Activated CD8-positive, alpha-beta T cell treated with anti-CD3 and anti-CD28 coated beads, Interleukin-2, amount 10 ng/mL, durations not matched to agents 7 days and 5 days (primary cell): ENCODE measurements at regions not wholly inside any gene's neighbourhood (a gene's known extent, or its start where the extent isn't known, plus 50 kb on each side); places are given as distances from the start of the nearest gene placed in this dataset.

ENCODE experiments used
- ATAC-seq: fragments of 150-1000 bp; cut with Tn5 transposase; one replicate; pipeline ENCODE4 v1.10.0; 2021; ENCODE audit warnings: moderate library complexity
- CTCF ChIA-PET: fragments of 350-600 bp; sonication (Branson Sonifier 250); formaldehyde crosslinking; loops from one replicate; lab custom pipeline; 2021; ENCODE audit warnings: antibody characterized with exemption; lab: Charles Lee
- POLR2A ChIA-PET: fragments of 350-600 bp; sonication (Branson Sonifier 250); formaldehyde crosslinking; loops from one replicate; lab custom pipeline; 2021; ENCODE audit warnings: antibody characterized with exemption; lab: Charles Lee
- DNase-seq: peaks from one replicate; pipeline ENCODE4 v3.0.0-alpha.2; 2020
- H3K27ac Mint-ChIP-seq: one replicate; pipeline ENCODE4 v1.8.0; 2021; ENCODE audit warnings: mild to moderate bottlenecking, mixed read lengths
- H3K27me3 Mint-ChIP-seq: one replicate; pipeline ENCODE4 v1.8.0; 2021; ENCODE audit warnings: low read depth, mixed read lengths
- H3K36me3 Mint-ChIP-seq: one replicate; pipeline ENCODE4 v1.8.0; 2021; ENCODE audit warnings: low read depth, mixed read lengths
- H3K4me1 Mint-ChIP-seq: one replicate; pipeline ENCODE4 v1.8.0; 2021; ENCODE audit warnings: low read depth, mixed read lengths
- H3K4me3 Mint-ChIP-seq: one replicate; pipeline ENCODE4 v1.8.0; 2021; ENCODE audit warnings: mild to moderate bottlenecking, mixed read lengths
- H3K9me3 Mint-ChIP-seq: one replicate; pipeline ENCODE4 v1.8.0; 2022; ENCODE audit warnings: mixed read lengths; ENCODE audit not compliant: insufficient read depth

DNA sequence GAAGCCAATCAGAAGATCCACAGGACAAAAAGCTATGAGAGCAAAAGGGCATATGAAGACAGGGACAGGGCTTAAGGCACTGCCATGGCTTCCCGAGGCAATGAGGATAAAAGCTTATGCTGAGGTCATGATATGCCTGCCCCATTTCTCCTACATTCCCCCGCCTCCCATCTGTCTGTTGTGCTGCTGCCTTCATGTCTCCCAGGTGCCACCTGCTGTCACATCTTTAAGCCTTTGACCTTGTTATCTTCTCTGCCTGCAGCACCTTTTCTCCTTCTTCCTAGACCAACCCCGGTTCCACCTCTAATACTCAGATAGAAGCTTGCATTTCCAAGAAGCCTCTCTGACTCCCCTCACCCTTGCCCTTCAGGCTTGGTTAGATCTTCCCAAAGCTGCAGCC is 213.8 kb downstream of the ARRDC4 start:
- no peaks in the 10 kb centered on the region for H3K36me3 Mint-ChIP-seq
- no peaks in the 10 kb centered on the region for H3K9me3 Mint-ChIP-seq
- no peak overlapping the region for H3K27ac Mint-ChIP-seq
- no peak overlapping the region for H3K4me3 Mint-ChIP-seq
- H3K27me3 Mint-ChIP-seq: peaks cover 15% of the 10 kb centered on the region
- DNase-seq (no peak), ATAC-seq (no peak)
- ChIA-PET CTCF (no interaction called here), POLR2A (no interaction called here)
- no peaks in the 10 kb centered on the region for H3K4me1 Mint-ChIP-seq

DNA sequence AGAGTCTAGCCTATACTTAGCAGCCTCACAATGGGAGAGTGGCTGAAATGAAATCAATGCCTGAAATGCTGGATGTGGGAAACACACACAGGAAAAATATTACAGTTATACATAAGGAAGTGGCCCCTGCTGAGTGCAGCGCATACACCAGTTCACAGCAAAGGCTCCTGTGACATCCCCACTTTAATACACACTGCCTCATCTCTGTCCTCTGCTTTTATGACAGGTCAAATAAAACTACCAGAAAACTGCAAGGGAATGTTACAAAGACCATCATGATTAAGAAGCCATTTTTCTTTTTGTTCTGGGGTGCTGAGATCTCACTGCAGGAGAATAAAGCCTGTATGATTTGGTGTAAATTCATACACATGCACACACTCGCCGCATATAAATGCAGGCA is 214.3 kb downstream of the ARRDC4 start:
- ATAC-seq: no peak
- ChIA-PET CTCF (no interaction called here), POLR2A (no interaction called here)
- peaks cover 15% of the 10 kb centered on the region for H3K27me3 Mint-ChIP-seq
- no peak overlapping the region for H3K27ac Mint-ChIP-seq
- no peak overlapping the region for H3K4me3 Mint-ChIP-seq
- DNase-seq: no peak
- no peaks in the 10 kb centered on the region for H3K36me3 Mint-ChIP-seq
- H3K4me1 Mint-ChIP-seq: no peaks in the 10 kb centered on the region
- H3K9me3 Mint-ChIP-seq: no peaks in the 10 kb centered on the region

DNA sequence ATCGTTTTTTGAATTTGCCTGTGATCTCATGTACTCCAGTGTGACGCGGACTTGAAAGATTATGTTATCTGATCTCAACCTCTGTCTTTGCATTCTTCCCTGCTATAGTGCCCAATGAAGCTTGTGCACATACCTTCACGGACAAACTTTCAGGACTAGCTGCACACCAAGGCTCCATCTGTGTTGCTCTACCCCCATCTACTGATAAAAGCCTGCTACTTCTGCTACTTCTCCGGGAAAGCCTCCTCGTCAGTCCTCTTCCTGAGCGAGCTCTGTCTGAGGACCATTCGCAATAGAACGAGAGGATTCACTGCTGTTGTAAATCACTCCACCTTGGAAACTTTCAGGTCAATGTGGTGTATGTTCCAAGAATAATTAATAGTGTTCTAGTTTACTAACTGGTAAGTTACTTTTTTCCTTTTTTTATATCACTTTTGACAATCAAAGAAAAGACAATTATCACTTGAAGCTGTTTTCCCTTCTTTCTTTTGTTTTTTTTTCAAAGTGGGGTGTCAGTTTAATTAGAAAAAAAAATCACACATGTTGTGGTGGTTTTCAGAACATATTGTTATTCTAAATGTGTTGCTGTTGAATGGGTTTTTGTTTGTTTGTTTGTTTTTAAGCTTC is 217.6 kb downstream of the ARRDC4 start:
- ChIA-PET CTCF (interaction anchor here (0.6 to 2.8 kb wide), 24 partner anchors 9 to 427 kb away, joined by 3 to 21 read pairs (median 4); no protein-coding TSS in a partner anchor), POLR2A (no interaction called here)
- H3K27me3 Mint-ChIP-seq: peaks cover 15% of the 10 kb centered on the region
- H3K27ac Mint-ChIP-seq: no peak overlapping the region
- no peak overlapping the region for H3K4me3 Mint-ChIP-seq
- no peaks in the 10 kb centered on the region for H3K36me3 Mint-ChIP-seq
- H3K4me1 Mint-ChIP-seq: no peaks in the 10 kb centered on the region
- H3K9me3 Mint-ChIP-seq: no peaks in the 10 kb centered on the region
- DNase-seq: peak; percentile 47
- ATAC-seq: peak; percentile 69

DNA sequence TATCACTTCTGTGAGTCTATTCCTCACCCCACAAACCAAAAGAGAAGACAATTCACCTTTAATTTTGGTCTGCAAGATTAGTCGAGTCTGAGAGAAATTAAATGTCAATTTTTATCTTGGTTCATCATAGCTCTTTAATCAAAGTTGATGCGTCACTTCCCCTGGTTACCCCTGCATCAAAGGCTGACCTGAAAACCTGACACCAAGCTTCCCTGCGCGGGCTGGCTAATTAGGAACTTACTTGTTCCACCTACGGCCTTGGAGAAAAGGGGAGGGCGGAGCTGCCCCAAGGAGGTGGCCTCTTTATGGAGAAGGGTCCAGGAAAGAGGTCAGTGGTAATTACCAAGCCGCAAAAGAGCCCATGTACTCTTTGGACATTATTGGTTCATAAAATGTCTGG is 218.4 kb downstream of the ARRDC4 start:
- ChIA-PET CTCF (interaction anchor here (1.0 to 2.8 kb wide), 14 partner anchors 9 to 289 kb away, joined by 3 to 21 read pairs (median 6); no protein-coding TSS in a partner anchor), POLR2A (no interaction called here)
- no peak overlapping the region for H3K4me3 Mint-ChIP-seq
- no peak for ATAC-seq
- H3K27me3 Mint-ChIP-seq: peaks cover 15% of the 10 kb centered on the region
- no peak for DNase-seq
- no peak overlapping the region for H3K27ac Mint-ChIP-seq
- H3K9me3 Mint-ChIP-seq: no peaks in the 10 kb centered on the region
- H3K36me3 Mint-ChIP-seq: no peaks in the 10 kb centered on the region
- H3K4me1 Mint-ChIP-seq: no peaks in the 10 kb centered on the region

DNA sequence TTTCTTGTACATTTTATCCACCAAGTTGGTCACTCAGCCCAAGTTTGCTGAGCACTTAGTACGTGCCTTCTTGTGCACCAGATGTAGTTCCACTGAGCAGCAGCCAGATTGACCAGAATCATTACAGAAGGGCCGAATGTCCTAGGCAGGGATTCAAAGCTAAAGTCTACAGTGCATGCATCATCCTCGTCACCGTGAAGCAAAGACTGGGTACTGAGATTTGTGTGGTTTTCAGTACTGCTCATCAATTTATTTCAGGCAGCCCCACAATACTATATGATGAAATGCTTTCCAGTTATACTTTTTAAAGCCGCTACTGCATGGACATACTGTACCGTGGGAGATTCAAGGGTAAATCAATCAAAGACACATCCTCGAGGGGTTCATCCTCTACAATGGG is 227.0 kb downstream of the ARRDC4 start:
- H3K9me3 Mint-ChIP-seq: no peaks in the 10 kb centered on the region
- ATAC-seq (no peak), DNase-seq (no peak)
- no peak overlapping the region for H3K4me3 Mint-ChIP-seq
- no peaks in the 10 kb centered on the region for H3K27me3 Mint-ChIP-seq
- H3K27ac Mint-ChIP-seq: no peak overlapping the region
- no peaks in the 10 kb centered on the region for H3K4me1 Mint-ChIP-seq
- H3K36me3 Mint-ChIP-seq: no peaks in the 10 kb centered on the region
- ChIA-PET POLR2A (no interaction called here), CTCF (no interaction called here)

DNA sequence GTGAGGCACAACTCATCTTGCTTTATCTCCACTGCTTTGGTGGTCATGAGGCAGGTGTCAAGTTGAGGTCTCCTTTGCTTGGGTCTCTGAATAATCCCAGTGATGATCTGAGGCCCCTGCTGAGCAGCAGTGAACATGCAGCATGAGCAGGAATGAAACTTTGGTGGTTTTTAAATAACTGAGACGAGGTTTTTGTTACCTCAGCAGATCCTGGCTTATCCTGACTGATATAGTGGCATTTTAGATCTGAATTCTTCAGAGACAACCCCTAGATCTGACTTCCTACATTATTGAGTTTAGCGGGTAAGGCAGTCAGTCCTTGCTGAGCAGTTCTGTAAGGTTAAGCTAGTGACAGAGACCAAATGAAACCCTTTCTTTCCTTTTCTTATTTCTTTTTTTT is 230.4 kb downstream of the ARRDC4 start:
- peaks cover 2% of the 10 kb centered on the region for H3K27me3 Mint-ChIP-seq
- ChIA-PET POLR2A (no interaction called here), CTCF (no interaction called here)
- no peaks in the 10 kb centered on the region for H3K36me3 Mint-ChIP-seq
- H3K27ac Mint-ChIP-seq: no peak overlapping the region
- no peaks in the 10 kb centered on the region for H3K4me1 Mint-ChIP-seq
- no peaks in the 10 kb centered on the region for H3K9me3 Mint-ChIP-seq
- H3K4me3 Mint-ChIP-seq: no peak overlapping the region
- ATAC-seq (no peak), DNase-seq (no peak)

DNA sequence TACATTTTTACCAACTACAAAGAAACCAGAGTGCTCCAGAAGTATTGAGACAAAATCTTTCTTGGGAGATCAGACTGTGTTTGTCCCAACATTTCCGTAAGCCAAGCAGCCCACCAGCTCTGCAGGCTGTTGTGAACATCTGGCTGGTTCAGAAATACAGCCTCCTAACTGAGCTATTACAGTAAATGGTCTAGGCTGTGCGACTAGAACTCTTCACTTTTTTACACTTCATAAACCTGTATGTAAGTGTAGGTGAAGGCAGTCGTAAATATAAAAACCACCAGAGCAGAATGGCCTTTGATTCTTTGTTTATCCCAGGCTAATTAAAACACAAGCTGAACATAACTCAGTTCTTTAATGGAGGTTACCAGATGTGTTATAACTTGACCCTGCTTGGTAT is 235.3 kb downstream of the ARRDC4 start:
- Mint-ChIP-seq H3K36me3 (no peaks in the 10 kb centered on the region), H3K9me3 (no peaks in the 10 kb centered on the region), H3K27ac (no peak overlapping the region), H3K4me1 (no peaks in the 10 kb centered on the region), H3K27me3 (peaks cover 2% of the 10 kb centered on the region), H3K4me3 (no peak overlapping the region)
- POLR2A ChIA-PET: no interaction called here
- CTCF ChIA-PET: no interaction called here
- no peak for DNase-seq
- no peak for ATAC-seq

DNA sequence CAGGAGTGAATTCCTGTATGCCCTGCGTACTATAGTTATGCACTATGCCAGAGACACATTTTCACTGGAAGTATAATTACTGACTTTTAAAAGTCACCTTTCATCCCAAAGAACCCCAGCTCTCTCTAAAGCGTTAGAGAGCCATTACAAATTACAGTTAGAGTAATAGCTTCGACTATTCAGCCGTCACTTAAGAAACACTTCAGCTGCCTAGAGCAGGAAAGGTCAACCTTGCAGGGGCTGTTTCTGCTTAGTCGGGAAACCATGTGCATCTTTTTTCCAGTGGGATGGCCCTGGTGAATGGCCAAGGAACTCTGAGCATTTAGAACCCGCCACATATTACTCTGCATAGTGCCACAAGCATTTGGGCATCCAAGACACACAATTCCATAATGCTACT is 235.9 kb downstream of the ARRDC4 start:
- ChIA-PET POLR2A (no interaction called here), CTCF (no interaction called here)
- no peaks in the 10 kb centered on the region for H3K4me1 Mint-ChIP-seq
- DNase-seq (no peak), ATAC-seq (no peak)
- H3K27me3 Mint-ChIP-seq: peaks cover 2% of the 10 kb centered on the region
- no peaks in the 10 kb centered on the region for H3K9me3 Mint-ChIP-seq
- H3K27ac Mint-ChIP-seq: no peak overlapping the region
- no peak overlapping the region for H3K4me3 Mint-ChIP-seq
- H3K36me3 Mint-ChIP-seq: no peaks in the 10 kb centered on the region

DNA sequence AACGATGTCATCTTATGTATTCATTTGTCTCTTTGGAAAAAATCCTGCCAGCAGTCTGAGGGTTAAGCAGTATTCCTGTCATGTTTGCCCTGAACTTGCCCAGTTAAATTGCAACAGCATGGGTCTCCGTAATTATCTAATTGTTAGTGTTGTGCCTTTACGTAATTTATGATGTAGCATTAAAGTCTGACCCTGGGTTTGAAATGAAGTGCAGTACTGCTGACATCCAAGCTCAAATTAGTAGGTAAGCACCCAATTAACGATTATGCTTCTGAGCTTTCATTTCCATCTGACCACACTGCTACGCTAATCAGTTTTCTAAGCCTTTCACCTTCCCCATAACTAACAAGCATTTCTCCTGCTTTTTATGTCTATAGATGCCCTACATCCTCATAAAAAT is 241.8 kb downstream of the ARRDC4 start:
- H3K4me1 Mint-ChIP-seq: no peaks in the 10 kb centered on the region
- no peak for ATAC-seq
- no peak overlapping the region for H3K4me3 Mint-ChIP-seq
- CTCF ChIA-PET: no interaction called here
- no peak overlapping the region for H3K27ac Mint-ChIP-seq
- DNase-seq: no peak
- H3K27me3 Mint-ChIP-seq: no peaks in the 10 kb centered on the region
- no peaks in the 10 kb centered on the region for H3K36me3 Mint-ChIP-seq
- POLR2A ChIA-PET: no interaction called here
- no peaks in the 10 kb centered on the region for H3K9me3 Mint-ChIP-seq

DNA sequence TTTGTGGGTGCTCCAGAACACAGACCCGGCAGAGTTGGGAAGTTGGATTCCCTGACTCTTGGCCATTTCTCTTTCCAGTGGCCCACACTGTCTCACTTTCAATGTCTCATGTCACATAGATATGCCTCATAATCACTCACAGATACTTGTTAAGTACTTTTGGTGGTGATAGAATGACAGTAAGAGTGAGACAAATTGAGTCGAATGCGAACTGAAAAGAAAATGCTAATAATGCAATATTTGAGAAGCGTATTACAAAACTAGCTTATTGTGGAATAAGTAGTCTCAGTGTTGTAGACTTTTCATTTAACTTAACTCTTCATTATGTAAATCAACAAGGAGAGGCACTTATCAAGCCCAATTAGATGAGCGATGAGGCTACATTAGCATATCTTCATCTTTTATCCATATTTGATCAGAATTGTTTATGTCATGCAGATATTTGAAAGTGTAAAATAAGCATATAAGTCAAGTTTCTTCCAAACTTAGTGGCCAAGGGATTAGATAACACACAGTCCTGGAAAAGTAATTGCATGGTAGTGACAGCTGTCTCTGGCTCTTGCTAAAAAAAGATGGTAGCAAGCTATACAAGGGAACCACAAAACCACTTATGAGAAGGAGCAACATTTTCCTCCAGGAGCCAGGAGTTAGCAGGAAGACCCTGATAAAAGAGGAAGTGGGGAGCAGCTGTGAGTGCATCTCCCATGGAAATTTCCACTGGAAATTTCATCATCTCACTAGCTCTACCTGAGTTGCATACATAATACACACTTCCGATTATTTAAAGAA is 243.6 kb downstream of the ARRDC4 start:
- no peaks in the 10 kb centered on the region for H3K9me3 Mint-ChIP-seq
- no peaks in the 10 kb centered on the region for H3K27me3 Mint-ChIP-seq
- no peak overlapping the region for H3K4me3 Mint-ChIP-seq
- ATAC-seq (no peak), DNase-seq (no peak)
- H3K36me3 Mint-ChIP-seq: no peaks in the 10 kb centered on the region
- no peaks in the 10 kb centered on the region for H3K4me1 Mint-ChIP-seq
- H3K27ac Mint-ChIP-seq: no peak overlapping the region
- ChIA-PET CTCF (no interaction called here), POLR2A (no interaction called here)

DNA sequence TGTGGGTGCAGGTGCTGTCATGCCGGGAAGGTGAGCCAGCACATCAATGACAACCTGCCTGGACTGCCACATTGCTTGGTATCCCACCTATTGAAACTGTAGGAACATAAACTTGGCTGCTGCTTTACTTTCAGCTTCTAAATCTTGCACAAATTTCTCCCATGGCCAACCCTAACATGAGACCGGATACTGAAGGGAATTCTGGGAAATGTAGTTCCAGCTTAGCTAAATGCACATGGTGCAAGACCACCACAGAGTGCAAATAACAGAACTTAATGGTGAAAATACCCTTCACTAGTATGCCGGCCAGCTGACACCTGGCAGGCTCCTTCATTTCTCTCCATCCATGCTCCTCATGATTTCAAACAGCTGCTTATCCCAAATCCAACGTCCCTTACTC is 247.4 kb downstream of the ARRDC4 start:
- ATAC-seq: no peak
- CTCF ChIA-PET: no interaction called here
- H3K4me3 Mint-ChIP-seq: no peak overlapping the region
- POLR2A ChIA-PET: no interaction called here
- H3K27me3 Mint-ChIP-seq: no peaks in the 10 kb centered on the region
- no peak for DNase-seq
- H3K4me1 Mint-ChIP-seq: no peaks in the 10 kb centered on the region
- no peaks in the 10 kb centered on the region for H3K36me3 Mint-ChIP-seq
- H3K27ac Mint-ChIP-seq: no peak overlapping the region
- H3K9me3 Mint-ChIP-seq: no peaks in the 10 kb centered on the region

DNA sequence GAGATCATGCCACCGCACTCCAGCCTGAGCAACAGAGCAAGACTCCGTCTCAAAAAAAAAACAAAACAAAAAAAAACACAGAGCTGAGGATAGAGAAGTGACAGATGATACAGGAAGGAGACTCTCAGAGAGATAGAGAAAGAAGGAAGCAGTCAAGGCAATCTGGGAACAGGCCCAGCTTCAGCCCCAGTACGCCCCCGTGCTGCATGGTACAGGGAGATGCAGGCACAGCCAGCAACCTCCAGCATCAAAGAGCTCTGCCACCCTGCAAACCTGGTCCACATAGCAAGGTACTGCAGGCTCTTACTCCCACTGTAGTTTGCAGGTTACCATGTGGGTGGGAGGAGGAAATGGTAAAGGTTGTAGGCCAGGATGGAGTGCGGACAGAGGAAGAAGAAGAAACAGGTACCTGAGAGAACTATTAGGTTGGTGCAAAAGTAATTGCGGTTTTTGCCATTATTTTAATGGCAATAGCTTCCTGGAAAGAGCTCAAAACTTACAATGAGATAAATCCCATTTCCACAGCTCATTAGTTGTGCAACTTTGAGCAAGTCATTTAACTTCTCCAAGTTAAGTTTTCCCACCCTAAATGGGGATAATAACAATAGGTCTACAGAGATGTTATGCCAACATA is 253.0 kb downstream of the ARRDC4 start:
- DNase-seq (no peak), ATAC-seq (no peak)
- POLR2A ChIA-PET: no interaction called here
- Mint-ChIP-seq H3K4me1 (no peaks in the 10 kb centered on the region), H3K27ac (no peak overlapping the region), H3K27me3 (no peaks in the 10 kb centered on the region), H3K4me3 (no peak overlapping the region), H3K9me3 (no peaks in the 10 kb centered on the region), H3K36me3 (no peaks in the 10 kb centered on the region)
- CTCF ChIA-PET: no interaction called here
